ENCODE measurements at regions not wholly inside any gene's neighbourhood (a gene's known extent, or its start where the extent isn't known, plus 50 kb on each side); places are given as distances from the start of the nearest gene placed in this dataset.
"Not testable (repeated sequence)": the region's sequence is repeated elsewhere in the genome, so short reads cannot be mapped to it uniquely, and the experiment has no call there.

GRCh38 chr5:142542078-142542477, 143.8 kb downstream of the FGF1 start:
- DNase-seq: no peak

- no peak for DNase-seq
Observed at GRCh38 chr5:142540922-142541422, 144.9 kb downstream of the FGF1 start.

GRCh38 chr5:142539154-142539740, 146.6 kb downstream of the FGF1 start:
- DNase-seq: no peak

GRCh38 chr5:142537938-142538337, 148.0 kb downstream of the FGF1 start:
- DNase-seq: no peak

- DNase-seq: no peak
Observed at GRCh38 chr5:142532781-142533176, 153.1 kb downstream of the FGF1 start.

GRCh38 chr5:142531977-142532780, 153.7 kb downstream of the FGF1 start:
- DNase-seq: no peak

- DNase-seq: no peak
Observed at GRCh38 chr5:142530904-142531303, 155.0 kb downstream of the FGF1 start.

- DNase-seq: no peak
Observed at GRCh38 chr5:142529626-142530278, 156.1 kb downstream of the FGF1 start.

- no peak for DNase-seq
Observed at GRCh38 chr5:142527664-142528295, 158.1 kb downstream of the FGF1 start.

GRCh38 chr5:142527234-142527633, 158.7 kb downstream of the FGF1 start:
- no peak for DNase-seq

GRCh38 chr5:142522983-142523382, 162.9 kb downstream of the FGF1 start:
- no peak for DNase-seq

- DNase-seq: no peak
Observed at GRCh38 chr5:142521706-142522105, 164.2 kb downstream of the FGF1 start.

GRCh38 chr5:142520885-142521284, 165.0 kb downstream of the FGF1 start:
- DNase-seq: no peak

GRCh38 chr5:142519913-142520312, 166.0 kb downstream of the FGF1 start:
- not testable (repeated sequence) for DNase-seq

- DNase-seq: no peak
Observed at GRCh38 chr5:142517840-142518239, 168.1 kb downstream of the FGF1 start.

- DNase-seq: no peak
Observed at GRCh38 chr5:142516732-142517131, 169.2 kb downstream of the FGF1 start.

GRCh38 chr5:142515036-142515435, 170.9 kb downstream of the FGF1 start:
- no peak for DNase-seq

- DNase-seq: no peak
Observed at GRCh38 chr5:142514196-142514595, 171.7 kb downstream of the FGF1 start.

- no peak for DNase-seq
Observed at GRCh38 chr5:142512043-142513042, 173.5 kb downstream of the FGF1 start.

GRCh38 chr5:142511358-142511757, 174.5 kb downstream of the FGF1 start:
- no peak for DNase-seq

- DNase-seq: no peak
Observed at GRCh38 chr5:142509026-142509425, 176.9 kb downstream of the FGF1 start.

- peak in 1 of 3 experiments; percentile 31 for DNase-seq
Observed at GRCh38 chr5:142508591-142508990, 177.3 kb downstream of the FGF1 start.

All from NCI-H1417 (cell line).